Neural cell (in vitro differentiated cells): ENCODE measurements at regions not wholly inside any gene's neighbourhood (a gene's known extent, or its start where the extent isn't known, plus 50 kb on each side); places are given as distances from the start of the nearest gene placed in this dataset.

Experiments
- H2AFZ ChIP-seq: fragments of 200-600, 300-800 bp; sonication (generic), shearing (Covaris generic); 2 replicates; pipeline ENCODE4 v1.6.0; 2014; ENCODE audit warnings: low read depth, mild to moderate bottlenecking, antibody characterized with exemption, low read length, moderate library complexity
- H3F3A ChIP-seq: fragments of 200-600 bp; shearing (Covaris generic); 2 replicates; pipeline ENCODE4 v1.6.1; 2016; ENCODE audit warnings: mild to moderate bottlenecking, moderate library complexity, mixed read lengths, antibody characterized with exemption, low read length; ENCODE audit not compliant: insufficient read depth, poor library complexity, severe bottlenecking
- H3K27ac ChIP-seq: fragments of 200-600, 300-800 bp; sonication (generic), shearing (Covaris generic); 2 replicates; pipeline ENCODE4 v1.5.1; 2014; ENCODE audit warnings: mild to moderate bottlenecking, low read length, moderate library complexity
- H3K27me3 ChIP-seq: fragments of 300-800, 200-600 bp; sonication (generic), shearing (Covaris generic); 2 replicates; pipeline ENCODE4 v1.6.0; 2014; ENCODE audit warnings: mild to moderate bottlenecking, low read depth, low read length, moderate library complexity; ENCODE audit not compliant: insufficient read depth
- H3K36me3 ChIP-seq: fragments of 300-800, 200-600 bp; sonication (generic), shearing (Covaris generic); 2 replicates; pipeline ENCODE4 v1.5.1; 2014; ENCODE audit warnings: mild to moderate bottlenecking, antibody characterized with exemption, low read length, moderate library complexity; ENCODE audit not compliant: insufficient read depth
- H3K4me2 ChIP-seq: fragments of 300-800, 200-600 bp; sonication (generic), shearing (Covaris generic); 2 replicates; pipeline ENCODE4 v1.6.0; 2014; ENCODE audit warnings: mild to moderate bottlenecking, low read length
- H3K4me3 ChIP-seq: fragments of 300-800, 200-600 bp; sonication (generic), shearing (Covaris generic); 2 replicates; pipeline ENCODE4 v1.5.1; 2014; ENCODE audit warnings: mild to moderate bottlenecking, low read length, moderate library complexity
- H3K79me2 ChIP-seq: fragments of 200-600 bp; shearing (Covaris generic); replicated peaks from 2 replicates; pipeline ENCODE4 v1.6.0; 2014; ENCODE audit warnings: mild to moderate bottlenecking, low read length, moderate library complexity; ENCODE audit not compliant: insufficient read depth
- H3K9ac ChIP-seq: fragments of 300-800, 200-600 bp; sonication (generic), shearing (Covaris generic); 2 replicates; pipeline ENCODE4 v1.6.1; 2016; ENCODE audit warnings: mild to moderate bottlenecking, low read length, mixed read lengths
- H3K9me2 ChIP-seq: fragments of 200-600 bp; shearing (Covaris generic); 2 replicates; pipeline ENCODE4 v1.6.1; 2016; ENCODE audit warnings: mild to moderate bottlenecking, low read length, mixed read lengths; ENCODE audit not compliant: insufficient read depth
- H3K9me3 ChIP-seq: fragments of 200-600, 300-800 bp; sonication (generic), shearing (Covaris generic); 2 replicates; pipeline ENCODE4 v1.6.1; 2016; ENCODE audit warnings: mild to moderate bottlenecking, mixed run types, low read length, moderate library complexity, mixed read lengths
- H4K20me1 ChIP-seq: fragments of 200-600 bp; shearing (Covaris generic); 2 replicates; pipeline ENCODE4 v1.6.1; 2016; ENCODE audit warnings: mild to moderate bottlenecking, mixed run types; ENCODE audit not compliant: insufficient read depth
- EP300 ChIP-seq: fragments of 450-650 bp; conservative IDR thresholded peaks from 2 replicates; pipeline ENCODE4 v1.6.1; 2014; ENCODE audit warnings: antibody characterized with exemption, mild to moderate bottlenecking, moderate library complexity; ENCODE audit not compliant: poor library complexity, severe bottlenecking
- EZH2 ChIP-seq: fragments of 200-600, 300-800 bp; shearing (Covaris generic), sonication (generic); IDR thresholded peaks from 2 replicates; pipeline ENCODE4 v1.6.1; 2014; ENCODE audit warnings: antibody characterized with exemption, low read length, borderline replicate concordance, mild to moderate bottlenecking; ENCODE audit not compliant: insufficient read depth, poor library complexity, severe bottlenecking
- MXI1 ChIP-seq: fragments of 450-650 bp; conservative IDR thresholded peaks from 2 replicates; pipeline ENCODE4 v1.6.1; 2014; ENCODE audit warnings: antibody characterized with exemption, mild to moderate bottlenecking; ENCODE audit not compliant: poor library complexity, severe bottlenecking
- POLR2AphosphoS5 ChIP-seq: IDR thresholded peaks from 2 replicates; pipeline ENCODE4 v1.6.1; 2012
- RAD21 ChIP-seq: fragments of 450-650 bp; conservative IDR thresholded peaks from 2 replicates; pipeline ENCODE4 v1.6.1; 2014; ENCODE audit warnings: antibody characterized with exemption, mild to moderate bottlenecking, moderate library complexity
- SMC3 ChIP-seq: fragments of 450-650 bp; conservative IDR thresholded peaks from 2 replicates; pipeline ENCODE4 v1.6.1; 2014; ENCODE audit warnings: antibody characterized with exemption, mild to moderate bottlenecking, moderate library complexity; ENCODE audit not compliant: poor library complexity
- TAF1 ChIP-seq: IDR thresholded peaks from 2 replicates; pipeline ENCODE4 v1.6.1; 2012; ENCODE audit warnings: low read depth
- TF ChIP-seq, protein P1 (sequence below): IDR thresholded peaks from 2 replicates; pipeline ENCODE4 v1.6.1; 2012; ENCODE audit warnings: borderline replicate concordance
- TF ChIP-seq, protein P2 (sequence below): fragments of 450-650 bp; IDR thresholded peaks from 2 replicates; pipeline ENCODE4 v1.5.1; 2014; ENCODE audit warnings: antibody characterized with exemption, mild to moderate bottlenecking, moderate library complexity; ENCODE audit not compliant: poor library complexity, severe bottlenecking

DNA sequence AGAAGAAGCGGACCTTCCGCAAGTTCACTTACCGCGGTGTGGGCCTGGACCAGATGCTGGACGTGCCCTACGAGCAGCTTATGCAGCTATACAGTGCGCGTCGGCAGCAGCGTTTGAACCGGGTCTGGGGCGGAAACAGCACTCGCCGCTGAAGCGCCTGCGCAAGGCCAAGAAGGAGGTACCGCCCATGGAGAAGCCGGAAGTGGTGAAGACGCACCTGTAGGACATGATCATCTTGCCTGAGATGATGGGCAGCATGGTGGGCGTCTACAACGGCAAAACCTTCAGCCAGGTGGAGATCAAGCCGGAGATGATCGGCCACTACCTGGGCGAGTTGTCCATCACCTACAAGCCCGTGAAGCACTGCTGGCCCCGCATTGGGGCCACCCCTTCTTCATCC lies 390.4 kb upstream of the MEIS2 start:
- Histone ChIP-seq H3K4me2 (no peak overlapping the region), H3K4me3 (no peak overlapping the region), H3K9me3 (no peaks in the 10 kb centered on the region), H4K20me1 (no peaks in the 10 kb centered on the region), H3K36me3 (no peaks in the 10 kb centered on the region), H3K79me2 (no peaks in the 10 kb centered on the region), H3K9ac (no peak overlapping the region), H3K27me3 (no peaks in the 10 kb centered on the region), H3K27ac (no peak overlapping the region), H3F3A (no peaks in the 10 kb centered on the region), H2AFZ (no peak overlapping the region), H3K9me2 (no peaks in the 10 kb centered on the region)
- TF ChIP-seq EP300 (no peak), SMC3 (no peak), POLR2AphosphoS5 (no peak), MXI1 (no peak), TAF1 (no peak), RAD21 (no peak), EZH2 (no peak)
- TF ChIP-seq, protein P1, sequence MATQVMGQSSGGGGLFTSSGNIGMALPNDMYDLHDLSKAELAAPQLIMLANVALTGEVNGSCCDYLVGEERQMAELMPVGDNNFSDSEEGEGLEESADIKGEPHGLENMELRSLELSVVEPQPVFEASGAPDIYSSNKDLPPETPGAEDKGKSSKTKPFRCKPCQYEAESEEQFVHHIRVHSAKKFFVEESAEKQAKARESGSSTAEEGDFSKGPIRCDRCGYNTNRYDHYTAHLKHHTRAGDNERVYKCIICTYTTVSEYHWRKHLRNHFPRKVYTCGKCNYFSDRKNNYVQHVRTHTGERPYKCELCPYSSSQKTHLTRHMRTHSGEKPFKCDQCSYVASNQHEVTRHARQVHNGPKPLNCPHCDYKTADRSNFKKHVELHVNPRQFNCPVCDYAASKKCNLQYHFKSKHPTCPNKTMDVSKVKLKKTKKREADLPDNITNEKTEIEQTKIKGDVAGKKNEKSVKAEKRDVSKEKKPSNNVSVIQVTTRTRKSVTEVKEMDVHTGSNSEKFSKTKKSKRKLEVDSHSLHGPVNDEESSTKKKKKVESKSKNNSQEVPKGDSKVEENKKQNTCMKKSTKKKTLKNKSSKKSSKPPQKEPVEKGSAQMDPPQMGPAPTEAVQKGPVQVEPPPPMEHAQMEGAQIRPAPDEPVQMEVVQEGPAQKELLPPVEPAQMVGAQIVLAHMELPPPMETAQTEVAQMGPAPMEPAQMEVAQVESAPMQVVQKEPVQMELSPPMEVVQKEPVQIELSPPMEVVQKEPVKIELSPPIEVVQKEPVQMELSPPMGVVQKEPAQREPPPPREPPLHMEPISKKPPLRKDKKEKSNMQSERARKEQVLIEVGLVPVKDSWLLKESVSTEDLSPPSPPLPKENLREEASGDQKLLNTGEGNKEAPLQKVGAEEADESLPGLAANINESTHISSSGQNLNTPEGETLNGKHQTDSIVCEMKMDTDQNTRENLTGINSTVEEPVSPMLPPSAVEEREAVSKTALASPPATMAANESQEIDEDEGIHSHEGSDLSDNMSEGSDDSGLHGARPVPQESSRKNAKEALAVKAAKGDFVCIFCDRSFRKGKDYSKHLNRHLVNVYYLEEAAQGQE = no peak
- TF ChIP-seq, protein P2, sequence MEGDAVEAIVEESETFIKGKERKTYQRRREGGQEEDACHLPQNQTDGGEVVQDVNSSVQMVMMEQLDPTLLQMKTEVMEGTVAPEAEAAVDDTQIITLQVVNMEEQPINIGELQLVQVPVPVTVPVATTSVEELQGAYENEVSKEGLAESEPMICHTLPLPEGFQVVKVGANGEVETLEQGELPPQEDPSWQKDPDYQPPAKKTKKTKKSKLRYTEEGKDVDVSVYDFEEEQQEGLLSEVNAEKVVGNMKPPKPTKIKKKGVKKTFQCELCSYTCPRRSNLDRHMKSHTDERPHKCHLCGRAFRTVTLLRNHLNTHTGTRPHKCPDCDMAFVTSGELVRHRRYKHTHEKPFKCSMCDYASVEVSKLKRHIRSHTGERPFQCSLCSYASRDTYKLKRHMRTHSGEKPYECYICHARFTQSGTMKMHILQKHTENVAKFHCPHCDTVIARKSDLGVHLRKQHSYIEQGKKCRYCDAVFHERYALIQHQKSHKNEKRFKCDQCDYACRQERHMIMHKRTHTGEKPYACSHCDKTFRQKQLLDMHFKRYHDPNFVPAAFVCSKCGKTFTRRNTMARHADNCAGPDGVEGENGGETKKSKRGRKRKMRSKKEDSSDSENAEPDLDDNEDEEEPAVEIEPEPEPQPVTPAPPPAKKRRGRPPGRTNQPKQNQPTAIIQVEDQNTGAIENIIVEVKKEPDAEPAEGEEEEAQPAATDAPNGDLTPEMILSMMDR = no peak

GRCh38 chr15:37516621-37517020 lies 416.3 kb upstream of the MEIS2 start:
- Histone ChIP-seq H3K4me2 (peak overlapping the region; percentile 4), H4K20me1 (no peaks in the 10 kb centered on the region), H3F3A (no peaks in the 10 kb centered on the region), H3K79me2 (no peaks in the 10 kb centered on the region), H3K9me3 (no peaks in the 10 kb centered on the region), H3K4me3 (peak overlapping the region; percentile 14), H3K27ac (peak overlapping the region; percentile 70), H3K36me3 (no peaks in the 10 kb centered on the region), H3K27me3 (no peaks in the 10 kb centered on the region), H3K9ac (peak overlapping the region; percentile 18), H2AFZ (no peak overlapping the region), H3K9me2 (no peaks in the 10 kb centered on the region)
- TF ChIP-seq SMC3 (no peak), EZH2 (no peak), EP300 (peak; percentile 36), RAD21 (no peak), TAF1 (no peak), MXI1 (peak; percentile 58)
- TF ChIP-seq, protein P1 = no peak
